Common myeloid progenitor, CD34-positive (primary cell): ENCODE measurements at regions not wholly inside any gene's neighbourhood (a gene's known extent, or its start where the extent isn't known, plus 50 kb on each side); places are given as distances from the start of the nearest gene placed in this dataset.

Experiments
- CTCF ChIA-PET: fragments of 350-600 bp; sonication (Branson Sonifier 250); formaldehyde crosslinking; loops from one replicate; lab custom pipeline; 2021; ENCODE audit warnings: antibody characterized with exemption; lab: Charles Lee
- POLR2A ChIA-PET: fragments of 350-600 bp; sonication (Branson Sonifier 250); formaldehyde crosslinking; loops from one replicate; lab custom pipeline; 2021; ENCODE audit warnings: antibody characterized with exemption; lab: Charles Lee
- DNase-seq, 3 donors: peaks; one replicate each; pipeline versions ENCODE4 v3.0.0 to v3.0.0-alpha.2; 2013
- H3K27ac ChIP-seq, 2 experiments: 1 replicate in 1 of 2; 2 replicates in 1 of 2; pipeline ENCODE4 v1.7.0; 2013; ENCODE audit warnings: inconsistent platforms in 2 of 2, low read length in 2 of 2, mild to moderate bottlenecking in 2 of 2, low read depth in 1 of 2, moderate library complexity in 1 of 2; ENCODE audit not compliant: severe bottlenecking in 2 of 2, insufficient read depth in 1 of 2, poor library complexity in 1 of 2
- H3K27me3 ChIP-seq, 5 experiments: replicated peaks in 2 of 5; 1 replicate in 3 of 5; 2 replicates in 2 of 5; pipeline versions ENCODE4 v1.6.1 to v1.7.0; 2013; ENCODE audit warnings: low read length in 4 of 5, mild to moderate bottlenecking in 2 of 5, moderate library complexity in 2 of 5, inconsistent platforms in 1 of 5; ENCODE audit not compliant: insufficient read depth in 5 of 5, control insufficient read depth in 4 of 5
- H3K36me3 ChIP-seq, 4 experiments: 1 replicate in 2 of 4; 2 replicates in 2 of 4; pipeline versions ENCODE4 v1.6.1 to v1.7.0; 2013; ENCODE audit warnings: low read length in 3 of 4, control low read depth in 1 of 4, mild to moderate bottlenecking in 1 of 4; ENCODE audit not compliant: control insufficient read depth in 4 of 4, insufficient read depth in 4 of 4
- H3K4me1 ChIP-seq, 4 experiments: 1 replicate in 3 of 4; 2 replicates in 1 of 4; pipeline versions ENCODE4 v1.6.1 to v1.7.1; 2013; ENCODE audit warnings: low read length in 3 of 4, mild to moderate bottlenecking in 3 of 4, control low read depth in 1 of 4, inconsistent platforms in 1 of 4, moderate library complexity in 1 of 4; ENCODE audit not compliant: control insufficient read depth in 4 of 4, insufficient read depth in 4 of 4; ENCODE audit errors: control extremely low read depth in 1 of 4
- H3K4me3 ChIP-seq, 7 experiments: 1 replicate in 4 of 7; 2 replicates in 3 of 7; pipeline versions ENCODE4 v1.5.1 to v1.7.0; 2013; ENCODE audit warnings: mild to moderate bottlenecking in 7 of 7, low read length in 6 of 7, moderate library complexity in 6 of 7, inconsistent platforms in 2 of 7, low read depth in 2 of 7, control low read depth in 1 of 7; ENCODE audit not compliant: insufficient read depth in 4 of 7, control insufficient read depth in 1 of 7; ENCODE audit errors: extremely low read depth in 1 of 7
- H3K9me3 ChIP-seq, 5 experiments: 1 replicate in 4 of 5; 2 replicates in 1 of 5; pipeline versions ENCODE4 v1.6.1 to v1.7.1; 2013; ENCODE audit warnings: low read length in 4 of 5, mild to moderate bottlenecking in 2 of 5, inconsistent platforms in 1 of 5, low read depth in 1 of 5, moderate library complexity in 1 of 5; ENCODE audit not compliant: control insufficient read depth in 4 of 5, insufficient read depth in 2 of 5; ENCODE audit errors: control extremely low read depth in 1 of 5
- WGBS: methylation state at CpG from one replicate; pipeline ENCODE4 v1.1.5; 2013; ENCODE audit not compliant: insufficient coverage; 5-methylcytosine and 5-hydroxymethylcytosine counted together

DNA sequence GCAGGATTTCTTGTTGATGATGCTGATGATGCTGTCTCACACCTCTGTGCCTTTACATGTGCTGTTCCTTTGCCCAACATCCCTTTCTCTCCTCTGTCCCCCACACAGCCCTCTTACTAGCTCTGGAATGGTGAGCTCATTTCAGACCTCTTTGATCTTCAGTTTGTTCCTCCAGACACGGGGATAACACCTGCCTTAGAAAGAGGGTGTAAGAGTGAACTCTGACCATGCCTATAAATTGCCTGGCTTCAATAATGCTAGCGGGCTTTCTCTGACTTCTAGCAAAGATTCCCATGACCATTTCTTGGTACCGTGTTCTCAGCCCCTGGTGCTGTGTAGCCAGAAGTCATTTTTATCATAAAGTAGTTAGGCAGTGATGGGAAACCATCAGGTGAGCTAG is 55.9 kb upstream of the DRD2 start:
- no peak overlapping the region for H3K27ac ChIP-seq
- CTCF ChIA-PET: interaction anchor here (0.8 to 5.4 kb wide), 7 partner anchors 10 to 226 kb away, joined by 3 to 53 read pairs (median 4); no protein-coding TSS in a partner anchor
- H3K36me3 ChIP-seq: no peaks in the 10 kb centered on the region
- DNase-seq: no peak
- H3K4me1 ChIP-seq: no peaks in the 10 kb centered on the region
- H3K27me3 ChIP-seq: peaks cover 0 to 21% (median 5%) of the 10 kb centered on the region in 5 experiments
- POLR2A ChIA-PET: no interaction called here
- H3K9me3 ChIP-seq: no peaks in the 10 kb centered on the region
- no peak overlapping the region for H3K4me3 ChIP-seq
- 100% methylated on average over 2 of the region's 3 CpGs for WGBS

DNA sequence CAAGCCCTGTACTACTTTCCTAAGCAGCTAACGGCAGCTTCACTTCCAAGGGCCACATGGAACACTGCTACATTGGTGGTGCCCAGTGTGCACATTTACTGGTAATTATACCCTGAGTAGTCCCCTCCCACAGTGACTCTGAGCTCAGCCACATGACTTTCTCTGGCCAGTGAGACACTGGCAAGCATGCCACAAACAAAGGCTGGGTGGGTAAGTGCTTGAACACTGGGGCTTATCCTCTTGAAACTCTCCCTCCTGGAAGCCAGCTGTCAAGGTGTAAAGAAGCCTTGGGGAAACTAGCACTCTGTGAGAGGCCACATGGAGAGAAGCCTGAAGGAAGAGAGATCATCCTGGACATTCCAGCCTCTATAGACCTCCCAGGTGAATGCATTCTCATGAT is 54.4 kb upstream of the DRD2 start:
- no peaks in the 10 kb centered on the region for H3K4me1 ChIP-seq
- no peak overlapping the region for H3K4me3 ChIP-seq
- WGBS: 100% methylated on average over 1 of the region's 1 CpG
- no peak overlapping the region for H3K27ac ChIP-seq
- no peak for DNase-seq
- peaks cover 3 to 21% (median 5%) of the 10 kb centered on the region in 5 experiments for H3K27me3 ChIP-seq
- ChIA-PET POLR2A (no interaction called here), CTCF (interaction anchor here (1.6 to 4.9 kb wide), 2 partner anchors 9 to 11 kb away, joined by 4 to 33 read pairs; no protein-coding TSS in a partner anchor)
- H3K9me3 ChIP-seq: no peaks in the 10 kb centered on the region
- H3K36me3 ChIP-seq: no peaks in the 10 kb centered on the region

DNA sequence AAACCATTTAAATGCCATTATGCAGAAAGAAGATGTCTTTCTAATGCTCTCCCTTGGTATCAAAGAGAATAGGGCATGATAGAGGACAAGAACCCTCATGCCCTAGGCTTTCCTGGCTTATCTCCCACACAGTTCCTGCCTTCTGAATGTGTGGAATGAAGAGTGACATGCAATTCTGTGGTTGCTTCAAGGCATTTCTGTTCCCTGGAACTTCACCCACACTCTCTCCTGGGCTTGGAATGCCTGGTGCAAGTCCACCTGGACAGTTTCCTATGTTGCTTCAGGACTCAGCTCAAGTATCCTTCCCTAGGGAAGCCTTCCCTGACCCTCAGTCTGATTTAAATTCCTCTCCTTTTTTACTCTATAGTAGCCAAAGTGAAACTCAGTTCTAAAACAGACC is 53.8 kb upstream of the DRD2 start:
- H3K27me3 ChIP-seq: peaks cover 3 to 21% (median 5%) of the 10 kb centered on the region in 5 experiments
- CTCF ChIA-PET: interaction anchor here (4.9 kb wide), 1 partner anchor 9 kb away, joined by 33 read pairs; no protein-coding TSS in a partner anchor
- H3K4me3 ChIP-seq: no peak overlapping the region
- no peak overlapping the region for H3K27ac ChIP-seq
- DNase-seq: no peak
- no peaks in the 10 kb centered on the region for H3K4me1 ChIP-seq
- POLR2A ChIA-PET: no interaction called here
- H3K36me3 ChIP-seq: no peaks in the 10 kb centered on the region
- no peaks in the 10 kb centered on the region for H3K9me3 ChIP-seq

DNA sequence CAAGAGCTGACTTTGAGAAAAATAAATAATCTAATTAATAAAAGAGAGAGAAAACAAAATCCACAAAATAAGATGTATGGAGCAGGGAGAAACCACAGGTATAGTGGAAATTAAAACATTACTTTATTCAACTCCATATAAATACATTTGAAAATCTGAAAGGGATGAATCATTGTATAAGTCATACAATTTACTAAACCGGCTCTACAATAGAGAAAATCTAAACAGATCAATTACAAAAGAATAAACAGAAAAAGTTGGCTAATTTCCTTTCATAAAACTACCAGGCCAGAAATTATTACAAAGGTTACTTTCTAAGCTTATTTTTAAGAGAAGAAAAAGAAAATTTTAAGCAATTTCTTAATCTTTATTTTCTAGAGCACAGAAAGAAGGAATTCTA is 51.3 kb upstream of the DRD2 start:
- ChIA-PET CTCF (interaction anchor here (1.2 kb wide), 1 partner anchor 10 kb away, joined by 3 read pairs; no protein-coding TSS in a partner anchor), POLR2A (no interaction called here)
- H3K27me3 ChIP-seq: peaks cover 3 to 24% (median 5%) of the 10 kb centered on the region in 5 experiments
- no peak for DNase-seq
- H3K9me3 ChIP-seq: no peaks in the 10 kb centered on the region
- no peaks in the 10 kb centered on the region for H3K36me3 ChIP-seq
- WGBS: no CpG with 5 or more reads among the region's 1 CpG
- no peaks in the 10 kb centered on the region for H3K4me1 ChIP-seq
- H3K27ac ChIP-seq: no peak overlapping the region
- no peak overlapping the region for H3K4me3 ChIP-seq
